ENCODE measurements at regions not wholly inside any gene's neighbourhood (a gene's known extent, or its start where the extent isn't known, plus 50 kb on each side); places are given as distances from the start of the nearest gene placed in this dataset.

GRCh38 chr13:73365252-73365651 lies 306.4 kb downstream of the KLF5 start:
- no peak for TF ChIP-seq CTCF (IDR thresholded peaks at IDR 0.05)
- no peak for TF ChIP-seq POLR2AphosphoS5 (IDR thresholded peaks at IDR 0.05)

All from esophagus muscularis mucosa (tissue), 3 donors.